ENCODE measurements at regions not wholly inside any gene's neighbourhood (a gene's known extent, or its start where the extent isn't known, plus 50 kb on each side); places are given as distances from the start of the nearest gene placed in this dataset.

DNA sequence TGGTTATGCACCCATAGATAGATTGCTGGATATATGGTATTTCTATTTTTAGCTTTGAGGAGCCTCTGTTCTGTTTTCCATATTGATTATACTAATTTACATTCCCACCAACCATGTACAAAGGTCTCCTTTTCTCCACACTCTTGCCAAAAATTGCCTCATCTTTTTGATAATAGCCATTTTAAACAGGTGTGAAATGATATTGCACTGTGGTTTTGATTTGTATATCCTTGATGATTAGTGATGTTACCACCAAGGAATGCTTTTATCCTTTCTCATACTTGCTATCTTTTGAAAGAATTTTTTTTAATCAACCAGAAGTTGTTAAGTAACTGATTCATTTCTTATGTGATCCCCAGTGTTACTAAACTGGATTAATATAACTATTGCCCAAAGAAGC, 60.0 kb downstream of the BBS10 start:
- H3K9me2 ChIP-seq (ENCODE audit: insufficient read depth, low read length), result no peaks in the 10 kb centered on the region

DNA sequence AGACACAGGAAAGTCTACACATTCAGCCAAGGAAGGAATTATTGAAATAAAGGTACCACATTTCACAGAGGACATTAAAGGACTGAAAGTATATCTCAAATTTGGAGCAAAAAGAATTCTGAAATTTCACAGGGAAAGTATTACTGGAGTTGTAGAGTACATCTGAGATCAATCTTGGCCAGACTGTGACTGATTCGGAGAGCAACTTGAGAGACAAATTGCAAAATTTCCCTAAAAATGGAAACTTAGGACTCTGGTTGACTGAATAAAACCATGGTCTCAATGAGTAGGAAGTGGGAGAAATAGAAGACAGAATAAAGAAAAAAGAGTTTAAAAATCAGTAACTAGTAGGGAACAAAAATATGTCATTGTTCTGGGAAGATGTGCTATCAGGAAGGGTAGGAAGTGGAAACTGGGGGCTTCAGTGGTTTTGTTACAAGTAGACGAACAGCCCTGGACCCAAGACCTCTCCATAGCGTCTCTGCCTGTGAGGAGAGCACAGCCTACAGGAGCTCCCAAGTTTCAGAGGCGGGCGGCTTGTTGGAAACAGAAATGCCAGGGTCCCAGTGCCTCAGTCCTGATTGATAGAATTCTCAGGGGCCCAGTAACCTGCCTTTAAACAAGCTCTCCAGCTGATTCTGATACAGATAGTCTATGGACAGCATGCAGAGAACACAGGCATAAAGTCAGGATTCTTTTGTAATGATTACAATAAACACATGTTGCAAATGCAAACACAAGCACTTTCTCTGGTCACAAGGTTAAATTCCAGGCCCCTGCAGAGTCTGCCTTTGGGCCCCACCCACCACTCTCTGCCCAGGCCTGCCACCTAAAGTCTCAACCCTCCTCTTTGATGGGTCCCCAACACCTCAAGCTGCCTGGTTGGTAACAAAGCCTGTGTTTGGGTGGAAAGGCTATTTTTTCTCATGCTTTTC, 63.1 kb downstream of the BBS10 start:
- BruUV-seq (replicated peaks), result no TSS peak
- CTCF ChIA-PET (ENCODE audit: unreplicated experiment), result no interaction called here

More for the DNA sequence above, 60.0 kb downstream of the BBS10 start:
- Histone ChIP-seq H3K79me2 (ENCODE audit: insufficient read depth, low read depth, low read length) (no peaks in the 10 kb centered on the region), H3K4me1 (ENCODE audit: insufficient read depth, low read length, poor library complexity, severe bottlenecking) (no peaks in the 10 kb centered on the region), H3K36me3 (ENCODE audit: insufficient read depth, low read length) (no peaks in the 10 kb centered on the region), H3K27ac (ENCODE audit: low read depth, low read length, poor library complexity, severe bottlenecking) (no peak overlapping the region), H2AFZ (ENCODE audit: low read length) (no peak overlapping the region), H3K4me3 (ENCODE audit: low read depth, low read length, poor library complexity, severe bottlenecking) (no peak overlapping the region), H3K9me3 (ENCODE audit: low read length) (no peaks in the 10 kb centered on the region), H4K20me1 (ENCODE audit: insufficient read depth, low read length) (no peaks in the 10 kb centered on the region), H3K4me2 (ENCODE audit: low read length) (no peak overlapping the region)
- no peak for TF ChIP-seq EZH2phosphoT487 (IDR thresholded peaks at IDR 0.05; ENCODE audit: borderline replicate concordance, low read depth, low read length)
- CTCF ChIA-PET (ENCODE audit: unreplicated experiment), result no interaction called here
- BruUV-seq (replicated peaks), result no TSS peak
- no peak for DNase-seq (ENCODE audit: low spot score)
- intact Hi-C loops (cut with micrococcal nuclease; ENCODE audit: unreplicated experiment), result no loop called here
- POLR2A ChIA-PET, result no interaction called here

DNA sequence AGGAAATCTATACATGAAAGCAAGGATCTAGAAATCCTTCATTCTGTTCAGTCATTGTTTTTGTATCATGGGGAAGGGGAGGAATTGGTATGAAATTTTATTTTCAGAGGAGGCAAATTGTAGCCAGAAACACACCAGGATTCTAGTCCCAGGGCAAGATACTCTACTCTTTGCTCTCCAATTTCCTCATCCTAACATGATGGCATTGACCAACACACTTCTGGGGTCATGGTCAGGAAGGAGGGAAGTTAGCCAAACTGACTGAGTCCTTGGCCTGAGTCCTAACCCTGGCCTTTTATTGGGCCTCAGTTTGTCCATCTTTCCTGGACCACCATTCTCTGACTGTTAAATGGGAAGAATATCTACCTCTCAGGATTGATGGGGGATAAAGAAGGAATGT, 65.5 kb downstream of the BBS10 start:
- Histone ChIP-seq H3K4me3 (ENCODE audit: low read depth, low read length, poor library complexity, severe bottlenecking) (no peak overlapping the region), H2AFZ (ENCODE audit: low read length) (no peak overlapping the region), H3K9me3 (ENCODE audit: low read length) (no peaks in the 10 kb centered on the region), H3K27ac (ENCODE audit: low read depth, low read length, poor library complexity, severe bottlenecking) (no peak overlapping the region), H3K9me2 (ENCODE audit: insufficient read depth, low read length) (no peaks in the 10 kb centered on the region), H3K4me1 (ENCODE audit: insufficient read depth, low read length, poor library complexity, severe bottlenecking) (no peaks in the 10 kb centered on the region), H4K20me1 (ENCODE audit: insufficient read depth, low read length) (no peaks in the 10 kb centered on the region), H3K79me2 (ENCODE audit: insufficient read depth, low read depth, low read length) (no peaks in the 10 kb centered on the region), H3K36me3 (ENCODE audit: insufficient read depth, low read length) (no peaks in the 10 kb centered on the region), H3K4me2 (ENCODE audit: low read length) (no peak overlapping the region)
- ChIA-PET POLR2A (no interaction called here), CTCF (ENCODE audit: unreplicated experiment) (no interaction called here)
- DNase-seq (ENCODE audit: low spot score), result no peak
- no TSS peak for BruUV-seq (replicated peaks)
- intact Hi-C loops (cut with micrococcal nuclease; ENCODE audit: unreplicated experiment), result no loop called here
- TF ChIP-seq EZH2phosphoT487 (IDR thresholded peaks at IDR 0.05; ENCODE audit: borderline replicate concordance, low read depth, low read length), result no peak

More for the DNA sequence above, 63.1 kb downstream of the BBS10 start:
- H3K27ac ChIP-seq (ENCODE audit: low read depth, low read length, poor library complexity, severe bottlenecking), result no peak overlapping the region
- intact Hi-C loops (cut with micrococcal nuclease; ENCODE audit: unreplicated experiment), result no loop called here
- H3K4me3 ChIP-seq (ENCODE audit: low read depth, low read length, poor library complexity, severe bottlenecking), result no peak overlapping the region
- no peaks in the 10 kb centered on the region for H3K9me2 ChIP-seq (ENCODE audit: insufficient read depth, low read length)
- H3K79me2 ChIP-seq (ENCODE audit: insufficient read depth, low read depth, low read length), result no peaks in the 10 kb centered on the region
- no peak overlapping the region for H3K4me2 ChIP-seq (ENCODE audit: low read length)
- DNase-seq (ENCODE audit: low spot score), result no peak
- no peaks in the 10 kb centered on the region for H3K9me3 ChIP-seq (ENCODE audit: low read length)
- H2AFZ ChIP-seq (ENCODE audit: low read length), result no peak overlapping the region
- TF ChIP-seq EZH2phosphoT487 (IDR thresholded peaks at IDR 0.05; ENCODE audit: borderline replicate concordance, low read depth, low read length), result no peak
- TF ChIP-seq, protein P1, sequence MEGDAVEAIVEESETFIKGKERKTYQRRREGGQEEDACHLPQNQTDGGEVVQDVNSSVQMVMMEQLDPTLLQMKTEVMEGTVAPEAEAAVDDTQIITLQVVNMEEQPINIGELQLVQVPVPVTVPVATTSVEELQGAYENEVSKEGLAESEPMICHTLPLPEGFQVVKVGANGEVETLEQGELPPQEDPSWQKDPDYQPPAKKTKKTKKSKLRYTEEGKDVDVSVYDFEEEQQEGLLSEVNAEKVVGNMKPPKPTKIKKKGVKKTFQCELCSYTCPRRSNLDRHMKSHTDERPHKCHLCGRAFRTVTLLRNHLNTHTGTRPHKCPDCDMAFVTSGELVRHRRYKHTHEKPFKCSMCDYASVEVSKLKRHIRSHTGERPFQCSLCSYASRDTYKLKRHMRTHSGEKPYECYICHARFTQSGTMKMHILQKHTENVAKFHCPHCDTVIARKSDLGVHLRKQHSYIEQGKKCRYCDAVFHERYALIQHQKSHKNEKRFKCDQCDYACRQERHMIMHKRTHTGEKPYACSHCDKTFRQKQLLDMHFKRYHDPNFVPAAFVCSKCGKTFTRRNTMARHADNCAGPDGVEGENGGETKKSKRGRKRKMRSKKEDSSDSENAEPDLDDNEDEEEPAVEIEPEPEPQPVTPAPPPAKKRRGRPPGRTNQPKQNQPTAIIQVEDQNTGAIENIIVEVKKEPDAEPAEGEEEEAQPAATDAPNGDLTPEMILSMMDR (conservative IDR thresholded peaks at IDR 0.05; ENCODE audit: low read length), result no peak
- H3K36me3 ChIP-seq (ENCODE audit: insufficient read depth, low read length), result no peaks in the 10 kb centered on the region
- H3K4me1 ChIP-seq (ENCODE audit: insufficient read depth, low read length, poor library complexity, severe bottlenecking), result no peaks in the 10 kb centered on the region
- POLR2A ChIA-PET, result interaction anchor here (0.5 kb wide), 1 partner anchor 1197 kb away, joined by 4 read pairs; no protein-coding TSS in a partner anchor
- no peaks in the 10 kb centered on the region for H4K20me1 ChIP-seq (ENCODE audit: insufficient read depth, low read length)

Data from OCI-LY7 (cell line).